Ishikawa (cell line): ENCODE measurements at regions not wholly inside any gene's neighbourhood (a gene's known extent, or its start where the extent isn't known, plus 50 kb on each side); places are given as distances from the start of the nearest gene placed in this dataset.

Experiments used
- CEBPB ChIP-seq: IDR thresholded peaks from 2 replicates; pipeline ENCODE4 v1.6.1; 2012
- CREB1 ChIP-seq: IDR thresholded peaks from 2 replicates; pipeline ENCODE4 v1.6.1; 2012; ENCODE audit warnings: low read depth
- EGR1 ChIP-seq: IDR thresholded peaks from 2 replicates; pipeline ENCODE4 v1.6.1; 2012
- EP300 ChIP-seq: IDR thresholded peaks from 2 replicates; pipeline ENCODE4 v1.6.1; 2012; ENCODE audit warnings: borderline replicate concordance
- FOXM1 ChIP-seq: IDR thresholded peaks from 2 replicates; pipeline ENCODE4 v1.6.1; 2012; ENCODE audit warnings: low read depth, borderline replicate concordance
- NFIC ChIP-seq: IDR thresholded peaks from 2 replicates; pipeline ENCODE4 v1.6.1; 2012
- RAD21 ChIP-seq: IDR thresholded peaks from 2 replicates; pipeline ENCODE4 v1.6.1; 2012; ENCODE audit warnings: low read depth
- TAF1 ChIP-seq: IDR thresholded peaks from 2 replicates; pipeline ENCODE4 v1.6.1; 2012; ENCODE audit warnings: low read depth, mild to moderate bottlenecking
- TCF12 ChIP-seq: IDR thresholded peaks from 2 replicates; pipeline ENCODE4 v1.6.1; 2012; ENCODE audit warnings: low read depth
- TEAD4 ChIP-seq: IDR thresholded peaks from 2 replicates; pipeline ENCODE4 v1.6.1; 2012
- YY1 ChIP-seq: IDR thresholded peaks from 2 replicates; pipeline ENCODE4 v1.6.1; 2012; ENCODE audit warnings: low read depth
- ZBTB7A ChIP-seq: IDR thresholded peaks from 2 replicates; pipeline ENCODE4 v1.6.1; 2012; ENCODE audit warnings: low read depth
- TF ChIP-seq, protein P1 (sequence below): IDR thresholded peaks from 2 replicates; pipeline ENCODE4 v1.6.1; 2012
- TF ChIP-seq, protein P2 (sequence below): IDR thresholded peaks from 2 replicates; pipeline ENCODE4 v1.6.1; 2012
- TF ChIP-seq, protein P3 (sequence below): IDR thresholded peaks from 2 replicates; pipeline ENCODE4 v1.6.1; 2012; ENCODE audit warnings: low read depth, mild to moderate bottlenecking

DNA sequence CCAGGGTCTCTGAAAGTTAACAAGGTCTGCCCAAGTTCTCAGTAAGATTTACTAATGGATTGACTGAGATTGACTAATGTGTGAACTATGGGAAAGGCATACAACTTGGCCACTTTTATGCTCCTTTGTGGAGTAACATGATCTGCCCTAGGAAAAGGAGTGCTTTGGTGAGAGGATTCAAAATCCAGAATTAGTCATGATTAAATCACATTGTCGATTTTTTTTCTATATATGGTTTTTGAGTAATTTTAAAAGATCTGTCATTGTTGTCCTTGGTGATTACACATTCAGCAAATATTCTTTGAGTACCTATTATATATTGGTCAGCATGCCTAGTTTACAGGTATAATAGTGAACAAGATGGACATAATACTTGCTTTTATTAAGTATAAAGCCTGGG, 147.7 kb upstream of the SYT10 start:
- no peak for TF ChIP-seq TAF1
- no peak for TF ChIP-seq NFIC
- TF ChIP-seq, protein P1, sequence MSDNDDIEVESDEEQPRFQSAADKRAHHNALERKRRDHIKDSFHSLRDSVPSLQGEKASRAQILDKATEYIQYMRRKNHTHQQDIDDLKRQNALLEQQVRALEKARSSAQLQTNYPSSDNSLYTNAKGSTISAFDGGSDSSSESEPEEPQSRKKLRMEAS, result no peak
- TF ChIP-seq EGR1, result no peak

DNA sequence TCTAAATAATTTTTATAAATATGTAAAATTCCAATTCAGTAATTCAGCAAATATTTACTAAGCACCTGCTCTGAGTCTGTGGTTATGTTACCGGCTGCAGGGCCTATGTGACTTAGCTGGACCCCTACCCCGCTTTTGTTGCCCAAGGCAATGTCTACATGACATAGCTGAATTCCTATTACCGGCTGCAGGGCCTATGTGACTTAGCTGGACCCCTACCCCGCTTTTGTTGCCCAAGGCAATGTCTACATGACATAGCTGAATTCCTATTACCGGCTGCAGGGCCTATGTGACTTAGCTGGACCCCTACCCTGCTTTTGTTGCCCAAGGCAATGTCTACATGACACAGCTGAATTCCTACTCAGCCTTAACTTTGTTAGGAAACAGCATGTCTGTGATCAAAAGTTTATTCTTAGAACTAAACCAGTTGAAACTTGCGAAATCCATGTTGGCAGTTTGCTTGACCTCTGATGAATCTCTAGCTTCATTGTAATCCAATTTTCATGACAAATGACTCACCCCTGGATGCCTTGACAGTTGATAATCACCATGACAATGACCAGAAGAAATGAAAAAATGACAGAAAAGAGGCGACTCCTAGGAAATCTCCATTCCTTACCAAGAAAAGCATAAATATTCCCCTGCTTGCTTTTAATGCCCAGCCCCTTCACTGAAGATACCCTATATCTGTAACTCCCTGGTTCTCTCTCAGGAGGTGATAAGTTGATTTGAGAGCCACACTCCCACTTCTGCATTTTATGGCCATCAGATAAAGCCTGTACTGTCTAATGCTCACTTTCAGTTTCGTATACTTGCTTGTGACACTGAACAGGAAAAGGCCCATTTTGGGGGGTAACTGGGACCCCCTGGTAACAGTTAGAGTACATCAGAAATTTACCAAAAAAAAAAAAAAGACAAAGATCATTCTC, 148.4 kb upstream of the SYT10 start:
- TF ChIP-seq CEBPB (no peak), EGR1 (no peak), RAD21 (no peak), FOXM1 (no peak), NFIC (no peak), EP300 (no peak), TEAD4 (no peak)
- TF ChIP-seq, protein P1, result no peak

DNA sequence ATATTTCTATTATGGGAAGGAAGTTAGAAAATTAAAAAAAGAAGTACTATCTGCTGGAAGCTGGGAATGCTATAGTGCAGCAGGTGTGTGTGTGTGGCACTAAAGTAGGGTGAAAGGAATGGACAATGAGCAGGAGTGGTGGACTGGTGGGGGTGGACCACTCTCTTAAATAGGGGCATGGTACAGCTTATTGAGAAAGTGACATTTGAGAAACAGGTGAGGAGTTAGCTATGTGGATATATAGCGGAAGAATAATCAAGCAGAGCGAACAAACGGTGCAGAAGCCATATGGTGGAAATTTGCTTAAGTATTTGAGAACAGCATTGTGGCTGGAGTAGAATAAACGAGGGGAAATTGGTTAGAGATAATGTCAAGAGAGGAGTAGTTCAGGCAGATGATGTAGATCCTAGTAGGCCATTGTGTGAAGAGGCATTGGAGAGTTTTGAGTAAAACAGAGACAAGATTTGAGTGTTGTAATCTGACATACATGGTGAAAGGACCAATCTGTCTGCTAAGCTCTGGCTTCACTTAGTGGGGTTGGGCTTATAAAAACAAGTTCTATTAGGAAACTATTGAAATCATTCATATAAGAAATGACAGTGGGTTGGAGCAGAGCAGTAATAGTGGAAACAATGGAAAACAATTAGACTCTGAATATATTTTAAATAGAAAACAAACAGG, 149.2 kb upstream of the SYT10 start:
- TF ChIP-seq YY1, result no peak
- TF ChIP-seq, protein P2, sequence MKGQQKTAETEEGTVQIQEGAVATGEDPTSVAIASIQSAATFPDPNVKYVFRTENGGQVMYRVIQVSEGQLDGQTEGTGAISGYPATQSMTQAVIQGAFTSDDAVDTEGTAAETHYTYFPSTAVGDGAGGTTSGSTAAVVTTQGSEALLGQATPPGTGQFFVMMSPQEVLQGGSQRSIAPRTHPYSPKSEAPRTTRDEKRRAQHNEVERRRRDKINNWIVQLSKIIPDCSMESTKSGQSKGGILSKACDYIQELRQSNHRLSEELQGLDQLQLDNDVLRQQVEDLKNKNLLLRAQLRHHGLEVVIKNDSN, result no peak
- no peak for TF ChIP-seq CREB1
- TF ChIP-seq CEBPB, result no peak
- TF ChIP-seq, protein P3, sequence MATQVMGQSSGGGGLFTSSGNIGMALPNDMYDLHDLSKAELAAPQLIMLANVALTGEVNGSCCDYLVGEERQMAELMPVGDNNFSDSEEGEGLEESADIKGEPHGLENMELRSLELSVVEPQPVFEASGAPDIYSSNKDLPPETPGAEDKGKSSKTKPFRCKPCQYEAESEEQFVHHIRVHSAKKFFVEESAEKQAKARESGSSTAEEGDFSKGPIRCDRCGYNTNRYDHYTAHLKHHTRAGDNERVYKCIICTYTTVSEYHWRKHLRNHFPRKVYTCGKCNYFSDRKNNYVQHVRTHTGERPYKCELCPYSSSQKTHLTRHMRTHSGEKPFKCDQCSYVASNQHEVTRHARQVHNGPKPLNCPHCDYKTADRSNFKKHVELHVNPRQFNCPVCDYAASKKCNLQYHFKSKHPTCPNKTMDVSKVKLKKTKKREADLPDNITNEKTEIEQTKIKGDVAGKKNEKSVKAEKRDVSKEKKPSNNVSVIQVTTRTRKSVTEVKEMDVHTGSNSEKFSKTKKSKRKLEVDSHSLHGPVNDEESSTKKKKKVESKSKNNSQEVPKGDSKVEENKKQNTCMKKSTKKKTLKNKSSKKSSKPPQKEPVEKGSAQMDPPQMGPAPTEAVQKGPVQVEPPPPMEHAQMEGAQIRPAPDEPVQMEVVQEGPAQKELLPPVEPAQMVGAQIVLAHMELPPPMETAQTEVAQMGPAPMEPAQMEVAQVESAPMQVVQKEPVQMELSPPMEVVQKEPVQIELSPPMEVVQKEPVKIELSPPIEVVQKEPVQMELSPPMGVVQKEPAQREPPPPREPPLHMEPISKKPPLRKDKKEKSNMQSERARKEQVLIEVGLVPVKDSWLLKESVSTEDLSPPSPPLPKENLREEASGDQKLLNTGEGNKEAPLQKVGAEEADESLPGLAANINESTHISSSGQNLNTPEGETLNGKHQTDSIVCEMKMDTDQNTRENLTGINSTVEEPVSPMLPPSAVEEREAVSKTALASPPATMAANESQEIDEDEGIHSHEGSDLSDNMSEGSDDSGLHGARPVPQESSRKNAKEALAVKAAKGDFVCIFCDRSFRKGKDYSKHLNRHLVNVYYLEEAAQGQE, result no peak
- no peak for TF ChIP-seq RAD21
- no peak for TF ChIP-seq ZBTB7A
- TF ChIP-seq FOXM1, result no peak
- TF ChIP-seq TEAD4, result no peak
- TF ChIP-seq TAF1, result no peak
- no peak for TF ChIP-seq EGR1
- TF ChIP-seq, protein P1, result no peak
- TF ChIP-seq EP300, result no peak
- TF ChIP-seq NFIC, result no peak

DNA sequence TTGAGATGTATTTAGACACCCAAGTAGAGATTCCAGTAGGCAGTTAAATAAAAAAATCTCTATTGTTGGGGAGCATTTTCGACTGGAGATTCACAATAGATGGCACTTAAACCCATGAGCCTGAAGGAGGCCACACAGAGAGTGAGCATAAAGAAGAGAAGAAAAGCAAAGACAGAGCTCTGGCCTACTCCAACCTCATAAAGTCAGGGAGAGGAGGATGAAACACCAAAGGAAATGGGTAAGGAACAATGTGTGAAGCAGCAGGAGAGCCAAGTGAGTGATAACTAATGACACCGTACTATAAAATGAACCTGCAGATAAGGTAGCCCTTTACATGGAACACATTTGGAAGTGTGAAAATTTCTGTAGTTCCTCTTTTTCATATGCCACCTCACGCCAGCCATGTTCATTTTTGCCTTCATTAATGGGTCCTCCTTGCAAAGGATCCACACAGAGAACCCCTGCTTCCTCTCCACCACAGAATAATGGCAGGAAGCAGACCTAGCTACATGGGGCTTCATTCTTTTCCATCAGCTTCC, 150.0 kb upstream of the SYT10 start:
- TF ChIP-seq, protein P1, result no peak
- TF ChIP-seq NFIC (no peak), TEAD4 (no peak), YY1 (no peak), ZBTB7A (no peak), EP300 (no peak), CREB1 (no peak), TAF1 (no peak), CEBPB (no peak), TCF12 (no peak), EGR1 (no peak), FOXM1 (no peak), RAD21 (no peak)
- TF ChIP-seq, protein P3, result no peak
- TF ChIP-seq, protein P2, result no peak

DNA sequence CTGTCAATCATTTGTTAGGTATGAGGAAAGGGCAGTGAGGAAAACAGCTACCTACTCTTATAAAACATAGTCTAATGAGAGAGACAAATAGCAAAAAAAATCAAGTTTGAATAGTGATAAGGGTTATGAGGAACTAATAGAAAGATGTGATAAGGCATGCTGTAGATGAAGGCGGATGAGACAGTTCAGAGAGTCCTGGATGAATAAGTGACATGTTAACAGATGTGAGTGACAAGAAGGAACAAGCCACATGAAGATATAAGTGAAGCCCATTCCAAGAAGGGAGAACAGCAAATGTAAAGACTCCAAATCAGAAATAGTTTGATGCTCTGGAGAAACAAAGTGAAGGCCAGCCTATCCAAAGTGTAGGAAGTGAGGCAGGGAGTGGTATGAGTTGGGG, 154.1 kb upstream of the SYT10 start:
- TF ChIP-seq YY1 (no peak), EGR1 (no peak), FOXM1 (no peak), EP300 (no peak), TEAD4 (no peak), CREB1 (no peak), NFIC (no peak), RAD21 (no peak), TAF1 (no peak), TCF12 (no peak)
- TF ChIP-seq, protein P3, result no peak
- TF ChIP-seq, protein P1, result no peak
